ENCODE measurements at regions not wholly inside any gene's neighbourhood (a gene's known extent, or its start where the extent isn't known, plus 50 kb on each side); places are given as distances from the start of the nearest gene placed in this dataset.

- ATAC-seq: no peak
- no peaks in the 10 kb centered on the region for H3K9me3 ChIP-seq (ENCODE audit: control insufficient read depth in 1 of 2, insufficient read depth in 1 of 2, low read depth in 1 of 2, low read length in 2 of 2)
- H3K9me2 ChIP-seq (ENCODE audit: insufficient read depth): no peaks in the 10 kb centered on the region
- H3K79me2 ChIP-seq (ENCODE audit: insufficient read depth, low read length): no peaks in the 10 kb centered on the region
- no TSS peak for BruUV-seq (replicated peaks)
- no peaks in the 10 kb centered on the region for H3K4me1 ChIP-seq (ENCODE audit: control insufficient read depth in 1 of 2, insufficient read depth in 2 of 2, low read length in 2 of 2)
- no peak overlapping the region for H2AFZ ChIP-seq (ENCODE audit: low read depth, low read length, poor library complexity, severe bottlenecking)
- CTCF ChIA-PET: no interaction called here
- RAD21 ChIA-PET (ENCODE audit: low non-redundant PET in 1 of 2, low total read pairs in 2 of 2, uncharacterized antibody in 2 of 2, unreplicated experiment in 2 of 2): no interaction called here
- no peak overlapping the region for H3K4me3 ChIP-seq (replicated peaks in 1 of 2; ENCODE audit: low read depth in 1 of 2, low read length in 2 of 2)
- H3K4me2 ChIP-seq (ENCODE audit: low read length): no peak overlapping the region
- POLR2A ChIA-PET: no interaction called here
- intact Hi-C loops (cut with micrococcal nuclease): no loop called here
- no peaks in the 10 kb centered on the region for H4K20me1 ChIP-seq (ENCODE audit: insufficient read depth)
- no peaks in the 10 kb centered on the region for H3K36me3 ChIP-seq (ENCODE audit: control insufficient read depth in 1 of 2, insufficient read depth in 2 of 2, low read length in 2 of 2)
- TF ChIP-seq EZH2phosphoT487 (IDR thresholded peaks at IDR 0.05; ENCODE audit: borderline replicate concordance) (no peak), MAX (IDR thresholded peaks at IDR 0.05) (no peak), POLR2A (IDR thresholded peaks at IDR 0.05; ENCODE audit: borderline replicate concordance, extremely low read depth, insufficient read depth, insufficient read length) (no peak), RAD21 (IDR thresholded peaks at IDR 0.05; ENCODE audit: low read depth) (no peak), SRF (IDR thresholded peaks at IDR 0.05; ENCODE audit: low read depth) (no peak), ZFX (IDR thresholded peaks at IDR 0.05) (no peak), REST (IDR thresholded peaks at IDR 0.05; ENCODE audit: low read depth) (no peak), ATF3 (IDR thresholded peaks at IDR 0.05) (no peak), CTCF (IDR thresholded peaks at IDR 0.05 in 2 of 3, conservative IDR thresholded peaks at IDR 0.05 in 1 of 3; ENCODE audit: borderline replicate concordance in 1 of 3, insufficient read depth in 1 of 3, low read depth in 2 of 3, low read length in 2 of 3) (no peak), FOSL1 (IDR thresholded peaks at IDR 0.05; ENCODE audit: low read depth) (no peak), JUND (IDR thresholded peaks at IDR 0.05) (no peak), CEBPB (IDR thresholded peaks at IDR 0.05; ENCODE audit: low read depth) (no peak), YY1 (IDR thresholded peaks at IDR 0.05; ENCODE audit: extremely low read depth, insufficient replicate concordance, low read depth, low read length) (no peak)
- DNase-seq (ENCODE audit: low read depth, low spot score): no peak
- H3K27me3 ChIP-seq (ENCODE audit: insufficient read depth, low read length): no peaks in the 10 kb centered on the region
- no peak overlapping the region for H3K27ac ChIP-seq (ENCODE audit: low read depth, low read length)
- no peak overlapping the region for H3K9ac ChIP-seq (ENCODE audit: low read length)
These were observed 147.9 kb downstream of the HS3ST3B1 start for GRCh38 chr17:14448818-14449217.
